Ovary (tissue), 3 donors: ENCODE measurements at regions not wholly inside any gene's neighbourhood (a gene's known extent, or its start where the extent isn't known, plus 50 kb on each side); places are given as distances from the start of the nearest gene placed in this dataset.

Experiments used
- EP300 ChIP-seq: sonication (generic); formaldehyde crosslinking; IDR thresholded peaks from one replicate; pipeline ENCODE4 v1.6.1; 2017; ENCODE audit warnings: antibody characterized with exemption
- POLR2A ChIP-seq: fragments of 450-650 bp; IDR thresholded peaks from one replicate; pipeline ENCODE4 v1.6.1; 2017; ENCODE audit warnings: antibody characterized with exemption, mild to moderate bottlenecking, moderate library complexity
- TF ChIP-seq, protein P1 (sequence below), 3 donors: fragments of 450-650 bp in 2 of 3; fragments of 200-600 bp in 1 of 3; IDR thresholded peaks; one replicate each; pipeline versions ENCODE4 v1.5.1 to v1.8.0; 2016 to 2022; ENCODE audit warnings: antibody characterized with exemption in 3 of 3, mild to moderate bottlenecking in 1 of 3
- donor health status: DM: no; HTN: no; CAD: no.

DNA sequence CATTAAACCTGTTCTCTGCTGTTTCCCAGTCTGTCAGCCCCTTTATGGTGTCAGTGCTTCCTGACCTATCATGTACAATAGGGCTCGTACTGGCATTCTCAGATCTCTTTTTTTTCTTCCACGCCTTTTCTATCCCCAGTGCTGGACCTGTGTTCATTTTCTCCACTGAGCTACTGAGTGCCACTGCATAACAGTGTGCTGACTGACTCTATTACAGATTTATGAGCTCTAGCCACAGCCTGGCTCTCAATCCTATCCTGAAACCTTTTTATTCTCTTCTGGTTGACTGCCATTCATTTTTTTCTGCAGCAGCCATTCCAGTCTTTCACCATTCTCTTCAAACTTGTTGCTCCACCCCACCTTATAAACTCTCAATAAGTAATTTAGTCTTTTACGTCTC lies 59.6 kb upstream of the MACF1 start:
- TF ChIP-seq, protein P1, sequence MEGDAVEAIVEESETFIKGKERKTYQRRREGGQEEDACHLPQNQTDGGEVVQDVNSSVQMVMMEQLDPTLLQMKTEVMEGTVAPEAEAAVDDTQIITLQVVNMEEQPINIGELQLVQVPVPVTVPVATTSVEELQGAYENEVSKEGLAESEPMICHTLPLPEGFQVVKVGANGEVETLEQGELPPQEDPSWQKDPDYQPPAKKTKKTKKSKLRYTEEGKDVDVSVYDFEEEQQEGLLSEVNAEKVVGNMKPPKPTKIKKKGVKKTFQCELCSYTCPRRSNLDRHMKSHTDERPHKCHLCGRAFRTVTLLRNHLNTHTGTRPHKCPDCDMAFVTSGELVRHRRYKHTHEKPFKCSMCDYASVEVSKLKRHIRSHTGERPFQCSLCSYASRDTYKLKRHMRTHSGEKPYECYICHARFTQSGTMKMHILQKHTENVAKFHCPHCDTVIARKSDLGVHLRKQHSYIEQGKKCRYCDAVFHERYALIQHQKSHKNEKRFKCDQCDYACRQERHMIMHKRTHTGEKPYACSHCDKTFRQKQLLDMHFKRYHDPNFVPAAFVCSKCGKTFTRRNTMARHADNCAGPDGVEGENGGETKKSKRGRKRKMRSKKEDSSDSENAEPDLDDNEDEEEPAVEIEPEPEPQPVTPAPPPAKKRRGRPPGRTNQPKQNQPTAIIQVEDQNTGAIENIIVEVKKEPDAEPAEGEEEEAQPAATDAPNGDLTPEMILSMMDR (IDR thresholded peaks at IDR 0.05) = no peak
- no peak for TF ChIP-seq POLR2A
- no peak for TF ChIP-seq EP300
